ENCODE measurements at regions not wholly inside any gene's neighbourhood (a gene's known extent, or its start where the extent isn't known, plus 50 kb on each side); places are given as distances from the start of the nearest gene placed in this dataset.

- Histone ChIP-seq H3K79me2 (ENCODE audit: insufficient read depth, low read length) (no peaks in the 10 kb centered on the region), H3K4me1 (ENCODE audit: insufficient read depth, low read length) (no peaks in the 10 kb centered on the region), H3K36me3 (ENCODE audit: insufficient read depth, low read length) (no peaks in the 10 kb centered on the region), H4K20me1 (ENCODE audit: insufficient read depth, low read length) (no peaks in the 10 kb centered on the region; the same call in 1 of the 2 replicates), H3K4me3 (ENCODE audit: low read depth in 1 of 2, low read length in 2 of 2) (no peak overlapping the region), H3K27ac (ENCODE audit: low read length) (no peak overlapping the region), H3K27me3 (ENCODE audit: insufficient read depth, low read length, poor library complexity) (peaks cover 11% of the 10 kb centered on the region), H3K4me2 (ENCODE audit: insufficient read depth, low read length) (no peak overlapping the region), H3K9ac (ENCODE audit: low read depth, low read length) (no peak overlapping the region), H2AFZ (ENCODE audit: low read depth, low read length) (no peak overlapping the region), H3K9me3 (ENCODE audit: insufficient read depth, low read length, severe bottlenecking) (no peaks in the 10 kb centered on the region)
- ATAC-seq (ENCODE audit: insufficient read depth, low read depth), result no peak
- no peak for DNase-seq
- TF ChIP-seq EZH2 (IDR thresholded peaks at IDR 0.05; ENCODE audit: borderline replicate concordance, low read depth, low read length, severe bottlenecking), result no peak
- no peak for TF ChIP-seq CTCF (IDR thresholded peaks at IDR 0.05; ENCODE audit: borderline replicate concordance, extremely low read depth, low read length, poor library complexity, severe bottlenecking)
Measured at GRCh38 chr1:34524783-34525182, 230.1 kb upstream of the GJB5 start.

GRCh38 chr1:34529935-34530859 is 224.7 kb upstream of the GJB5 start:
- TF ChIP-seq EZH2 (IDR thresholded peaks at IDR 0.05; ENCODE audit: borderline replicate concordance, low read depth, low read length, severe bottlenecking) (no peak), CTCF (IDR thresholded peaks at IDR 0.05; ENCODE audit: borderline replicate concordance, extremely low read depth, low read length, poor library complexity, severe bottlenecking) (no peak)
- no peak overlapping the region for H2AFZ ChIP-seq (ENCODE audit: low read depth, low read length)
- H3K4me1 ChIP-seq (ENCODE audit: insufficient read depth, low read length), result no peaks in the 10 kb centered on the region
- no peaks in the 10 kb centered on the region for H3K9me3 ChIP-seq (ENCODE audit: insufficient read depth, low read length, severe bottlenecking)
- peaks cover 23% of the 10 kb centered on the region for H3K27me3 ChIP-seq (ENCODE audit: insufficient read depth, low read length, poor library complexity)
- no peak overlapping the region for H3K4me3 ChIP-seq (ENCODE audit: low read depth in 1 of 2, low read length in 2 of 2)
- no peak overlapping the region for H3K4me2 ChIP-seq (ENCODE audit: insufficient read depth, low read length)
- ATAC-seq (ENCODE audit: insufficient read depth, low read depth), result no peak
- no peaks in the 10 kb centered on the region for H3K36me3 ChIP-seq (ENCODE audit: insufficient read depth, low read length)
- H3K27ac ChIP-seq (ENCODE audit: low read length), result no peak overlapping the region
- DNase-seq, result no peak
- H3K9ac ChIP-seq (ENCODE audit: low read depth, low read length), result no peak overlapping the region
- no peaks in the 10 kb centered on the region for H4K20me1 ChIP-seq (ENCODE audit: insufficient read depth, low read length)
- H3K79me2 ChIP-seq (ENCODE audit: insufficient read depth, low read length), result no peaks in the 10 kb centered on the region

- ATAC-seq (ENCODE audit: insufficient read depth, low read depth) (no peak), DNase-seq (no peak)
- H2AFZ ChIP-seq (ENCODE audit: low read depth, low read length), result no peak overlapping the region
- H3K27ac ChIP-seq (ENCODE audit: low read length), result no peak overlapping the region
- no peaks in the 10 kb centered on the region for H4K20me1 ChIP-seq (ENCODE audit: insufficient read depth, low read length)
- no peak for TF ChIP-seq EZH2 (IDR thresholded peaks at IDR 0.05; ENCODE audit: borderline replicate concordance, low read depth, low read length, severe bottlenecking)
- TF ChIP-seq CTCF (IDR thresholded peaks at IDR 0.05; ENCODE audit: borderline replicate concordance, extremely low read depth, low read length, poor library complexity, severe bottlenecking), result no peak
- H3K9me3 ChIP-seq (ENCODE audit: insufficient read depth, low read length, severe bottlenecking), result no peaks in the 10 kb centered on the region
- no peak overlapping the region for H3K9ac ChIP-seq (ENCODE audit: low read depth, low read length)
- H3K36me3 ChIP-seq (ENCODE audit: insufficient read depth, low read length), result no peaks in the 10 kb centered on the region
- no peaks in the 10 kb centered on the region for H3K79me2 ChIP-seq (ENCODE audit: insufficient read depth, low read length)
- no peak overlapping the region for H3K4me3 ChIP-seq (ENCODE audit: low read depth in 1 of 2, low read length in 2 of 2)
- H3K4me1 ChIP-seq (ENCODE audit: insufficient read depth, low read length), result no peaks in the 10 kb centered on the region
- H3K27me3 ChIP-seq (ENCODE audit: insufficient read depth, low read length, poor library complexity), result peaks cover 23% of the 10 kb centered on the region
- no peak overlapping the region for H3K4me2 ChIP-seq (ENCODE audit: insufficient read depth, low read length)
Measured at GRCh38 chr1:34532113-34532512, 222.7 kb upstream of the GJB5 start.

Measured in DND-41 (cell line).